MM.1S (cell line): ENCODE measurements at regions not wholly inside any gene's neighbourhood (a gene's known extent, or its start where the extent isn't known, plus 50 kb on each side); places are given as distances from the start of the nearest gene placed in this dataset.

Experiments used
- DNase-seq: peaks from one replicate; pipeline ENCODE4 v3.0.0-alpha.2; 2015
- H2AFZ ChIP-seq: fragments of 300-600 bp; sonication (generic); 2 replicates; pipeline ENCODE4 v1.6.0; 2016; ENCODE audit warnings: antibody characterized with exemption, low read length
- H3F3A ChIP-seq: fragments of 300-600 bp; sonication (generic); 2 replicates; pipeline ENCODE4 v1.6.1; 2016; ENCODE audit warnings: mild to moderate bottlenecking, antibody characterized with exemption, low read length, moderate library complexity, mixed read lengths; ENCODE audit not compliant: insufficient read depth
- H3K27ac ChIP-seq: fragments of 300-600 bp; sonication (generic); 2 replicates; pipeline ENCODE4 v1.5.1; 2016; ENCODE audit warnings: mild to moderate bottlenecking, low read length
- H3K27me3 ChIP-seq: fragments of 300-600 bp; sonication (generic); replicated peaks from 2 replicates; pipeline ENCODE4 v1.6.0; 2016; ENCODE audit warnings: low read length; ENCODE audit not compliant: insufficient read depth
- H3K36me3 ChIP-seq: fragments of 300-600 bp; sonication (generic); replicated peaks from 2 replicates; pipeline ENCODE4 v1.6.1; 2016; ENCODE audit warnings: mild to moderate bottlenecking, low read length, mixed read lengths; ENCODE audit not compliant: insufficient read depth
- H3K4me1 ChIP-seq: fragments of 300-600 bp; sonication (generic); 2 replicates; pipeline ENCODE4 v1.6.1; 2016; ENCODE audit warnings: low read length, mixed read lengths
- H3K4me2 ChIP-seq: fragments of 300-600 bp; sonication (generic); 2 replicates; pipeline ENCODE4 v1.6.0; 2016; ENCODE audit warnings: low read depth, low read length
- H3K4me3 ChIP-seq: fragments of 300-600 bp; sonication (generic); 2 replicates; pipeline ENCODE4 v1.5.1; 2016; ENCODE audit warnings: low read length, mixed read lengths
- H3K79me2 ChIP-seq: fragments of 300-600 bp; sonication (generic); 2 replicates; pipeline ENCODE4 v1.6.1; 2016; ENCODE audit warnings: mixed run types, low read length, mixed read lengths
- H3K9ac ChIP-seq: fragments of 300-600 bp; sonication (generic); 2 replicates; pipeline ENCODE4 v1.6.1; 2016; ENCODE audit warnings: low read length, mixed read lengths
- H3K9me2 ChIP-seq: fragments of 300-600 bp; sonication (generic); replicated peaks from 2 replicates; pipeline ENCODE4 v1.6.1; 2016; ENCODE audit warnings: mild to moderate bottlenecking, low read length, mixed read lengths; ENCODE audit not compliant: insufficient read depth
- H3K9me3 ChIP-seq: fragments of 300-600 bp; sonication (generic); replicated peaks from 2 replicates; pipeline ENCODE4 v1.6.1; 2016; ENCODE audit warnings: mild to moderate bottlenecking, low read length, mixed read lengths; ENCODE audit not compliant: insufficient read depth
- H4K20me1 ChIP-seq: fragments of 300-600 bp; sonication (generic); 2 replicates; pipeline ENCODE4 v1.6.1; 2016; ENCODE audit warnings: mild to moderate bottlenecking, low read length, moderate library complexity, mixed read lengths; ENCODE audit not compliant: insufficient read depth
- EZH2 ChIP-seq: fragments of 300-600 bp; sonication (generic); optimal IDR thresholded peaks from 2 replicates; pipeline ENCODE3; 2017; ENCODE audit warnings: low read depth, mild to moderate bottlenecking, antibody characterized with exemption, low read length, mixed read lengths
- EZH2phosphoT487 ChIP-seq: fragments of 300-600 bp; sonication (generic); IDR thresholded peaks from 2 replicates; pipeline ENCODE4 v1.6.1; 2018; ENCODE audit warnings: antibody characterized with exemption, low read length
- TF ChIP-seq, protein P1 (sequence below): fragments of 300-600 bp; sonication (generic); IDR thresholded peaks from 2 replicates; pipeline ENCODE4 v1.5.1; 2016; ENCODE audit warnings: antibody characterized with exemption, low read length, mixed read lengths

DNA sequence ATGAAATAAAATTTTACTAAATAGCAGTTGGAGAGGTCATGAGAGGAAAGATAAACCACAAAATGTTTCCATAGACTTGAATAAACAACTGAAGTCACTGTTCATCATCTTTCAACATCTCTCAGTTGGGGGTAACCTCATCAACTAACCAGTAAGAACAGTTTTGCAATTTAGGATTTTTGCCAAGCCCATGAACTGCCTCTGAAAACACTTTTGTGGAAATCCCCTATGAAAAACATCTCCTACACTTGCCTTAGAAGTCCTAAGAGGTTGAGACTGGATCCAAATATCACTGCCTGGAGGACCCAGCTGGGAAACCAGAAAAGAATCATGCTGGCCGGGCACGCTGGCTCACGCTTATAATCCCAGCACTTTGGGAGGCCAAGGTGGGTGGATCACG is 273.1 kb downstream of the C12orf50 start:
- H3K36me3 ChIP-seq: no peaks in the 10 kb centered on the region
- no peak overlapping the region for H2AFZ ChIP-seq
- no peaks in the 10 kb centered on the region for H3K27me3 ChIP-seq
- no peaks in the 10 kb centered on the region for H3K4me1 ChIP-seq
- no peak overlapping the region for H3K4me3 ChIP-seq
- no peak for TF ChIP-seq EZH2
- TF ChIP-seq, protein P1, sequence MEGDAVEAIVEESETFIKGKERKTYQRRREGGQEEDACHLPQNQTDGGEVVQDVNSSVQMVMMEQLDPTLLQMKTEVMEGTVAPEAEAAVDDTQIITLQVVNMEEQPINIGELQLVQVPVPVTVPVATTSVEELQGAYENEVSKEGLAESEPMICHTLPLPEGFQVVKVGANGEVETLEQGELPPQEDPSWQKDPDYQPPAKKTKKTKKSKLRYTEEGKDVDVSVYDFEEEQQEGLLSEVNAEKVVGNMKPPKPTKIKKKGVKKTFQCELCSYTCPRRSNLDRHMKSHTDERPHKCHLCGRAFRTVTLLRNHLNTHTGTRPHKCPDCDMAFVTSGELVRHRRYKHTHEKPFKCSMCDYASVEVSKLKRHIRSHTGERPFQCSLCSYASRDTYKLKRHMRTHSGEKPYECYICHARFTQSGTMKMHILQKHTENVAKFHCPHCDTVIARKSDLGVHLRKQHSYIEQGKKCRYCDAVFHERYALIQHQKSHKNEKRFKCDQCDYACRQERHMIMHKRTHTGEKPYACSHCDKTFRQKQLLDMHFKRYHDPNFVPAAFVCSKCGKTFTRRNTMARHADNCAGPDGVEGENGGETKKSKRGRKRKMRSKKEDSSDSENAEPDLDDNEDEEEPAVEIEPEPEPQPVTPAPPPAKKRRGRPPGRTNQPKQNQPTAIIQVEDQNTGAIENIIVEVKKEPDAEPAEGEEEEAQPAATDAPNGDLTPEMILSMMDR: no peak
- no peak for TF ChIP-seq EZH2phosphoT487
- H3K27ac ChIP-seq: no peak overlapping the region
- H3K4me2 ChIP-seq: no peak overlapping the region
- DNase-seq: no peak
- H3F3A ChIP-seq: no peaks in the 10 kb centered on the region
- H4K20me1 ChIP-seq: no peaks in the 10 kb centered on the region
- no peaks in the 10 kb centered on the region for H3K9me3 ChIP-seq
- H3K9me2 ChIP-seq: no peaks in the 10 kb centered on the region
- H3K9ac ChIP-seq: no peak overlapping the region
- H3K79me2 ChIP-seq: no peaks in the 10 kb centered on the region

DNA sequence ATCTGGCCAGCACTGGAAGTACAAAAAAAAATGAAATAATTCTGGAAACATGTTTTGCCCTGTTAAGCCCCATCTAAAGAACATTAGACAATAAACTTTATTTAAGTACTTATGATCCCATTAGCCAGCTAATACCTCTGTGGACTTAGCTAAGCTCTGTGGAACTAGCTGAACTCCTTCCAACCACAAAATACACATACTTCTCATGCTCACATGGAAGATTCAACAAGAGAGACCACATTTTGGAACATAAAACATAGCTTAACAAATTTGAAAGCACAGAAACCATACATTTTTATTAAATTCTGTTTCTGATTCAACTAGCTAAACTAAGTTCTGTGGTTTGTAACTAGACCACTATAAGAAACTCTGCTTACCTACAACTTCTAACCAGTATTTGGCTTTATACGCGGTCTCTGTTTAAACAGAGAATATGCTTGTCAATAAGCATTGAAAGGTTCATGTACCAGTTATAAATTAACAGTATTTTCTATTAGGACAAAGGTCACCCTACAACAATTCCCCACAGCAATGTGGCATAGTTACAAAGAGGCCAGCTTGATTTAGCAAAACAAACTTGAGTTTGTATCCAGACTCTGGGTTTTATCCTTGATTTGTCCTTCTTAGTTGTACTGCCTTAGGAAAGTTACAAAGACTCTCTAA is 300.1 kb downstream of the C12orf50 start:
- Histone ChIP-seq H3K9ac (no peak overlapping the region), H3K4me3 (no peak overlapping the region), H3F3A (no peaks in the 10 kb centered on the region), H3K36me3 (no peaks in the 10 kb centered on the region), H3K79me2 (no peaks in the 10 kb centered on the region), H3K4me1 (no peaks in the 10 kb centered on the region), H4K20me1 (no peaks in the 10 kb centered on the region), H3K27me3 (no peaks in the 10 kb centered on the region), H3K4me2 (no peak overlapping the region), H3K9me2 (no peaks in the 10 kb centered on the region), H2AFZ (no peak overlapping the region), H3K27ac (no peak overlapping the region), H3K9me3 (no peaks in the 10 kb centered on the region)
- TF ChIP-seq EZH2phosphoT487 (no peak), EZH2 (no peak)
- TF ChIP-seq, protein P1: no peak
- DNase-seq: no peak

DNA sequence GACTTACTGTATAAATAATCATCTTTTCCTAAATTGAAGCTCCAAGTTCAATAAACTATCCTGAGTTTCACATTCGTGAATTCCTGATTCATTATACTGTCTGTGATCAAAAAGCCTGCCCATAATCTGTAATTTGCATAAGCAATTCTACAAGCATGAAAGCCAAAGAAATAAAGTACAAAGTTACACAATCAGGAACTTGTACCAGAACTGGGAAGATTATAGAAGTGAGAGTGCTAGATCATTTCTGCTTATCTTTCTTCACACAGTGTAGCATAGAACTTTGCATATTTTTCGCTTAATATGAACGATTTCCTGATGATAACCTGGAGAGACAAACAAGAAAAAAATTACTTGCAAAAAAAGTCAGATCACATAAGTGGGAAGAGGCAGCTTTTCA is 308.2 kb downstream of the C12orf50 start:
- Histone ChIP-seq H3K9ac (no peak overlapping the region), H4K20me1 (no peaks in the 10 kb centered on the region), H3K27me3 (no peaks in the 10 kb centered on the region), H3F3A (no peaks in the 10 kb centered on the region), H3K4me2 (no peak overlapping the region), H3K36me3 (no peaks in the 10 kb centered on the region), H2AFZ (no peak overlapping the region), H3K27ac (no peak overlapping the region), H3K9me2 (no peaks in the 10 kb centered on the region), H3K4me3 (no peak overlapping the region), H3K79me2 (no peaks in the 10 kb centered on the region), H3K9me3 (no peaks in the 10 kb centered on the region), H3K4me1 (no peaks in the 10 kb centered on the region)
- no peak for DNase-seq
- TF ChIP-seq EZH2 (no peak), EZH2phosphoT487 (no peak)
- TF ChIP-seq, protein P1: no peak
